Kidney (tissue), 13 donors: ENCODE measurements at regions not wholly inside any gene's neighbourhood (a gene's known extent, or its start where the extent isn't known, plus 50 kb on each side); places are given as distances from the start of the nearest gene placed in this dataset.

Experiments used
- DNase-seq, 5 donors: peaks; one replicate each; pipeline ENCODE4 v3.0.0-alpha.2; 2013 to 2020
- FAIRE-seq: peaks from 2 replicates; lab custom pipeline; 2012; peaks lifted over from hg19 to GRCh38; lab: Jason Lieb, UNC
- H3K27ac ChIP-seq, 2 donors: one replicate each; pipeline ENCODE4 v1.7.0; 2013; ENCODE audit warnings: low read depth in 2 of 2, low read length in 2 of 2, inconsistent platforms in 1 of 2
- H3K27me3 ChIP-seq: one replicate; pipeline ENCODE4 v1.7.1; 2013; ENCODE audit warnings: low read length, inconsistent platforms; ENCODE audit not compliant: control insufficient read depth, insufficient read depth
- H3K36me3 ChIP-seq, 3 donors: one replicate each; pipeline versions ENCODE4 v1.7.0 to v1.7.1; 2013; ENCODE audit warnings: low read length in 3 of 3, control low read depth in 1 of 3, inconsistent platforms in 1 of 3; ENCODE audit not compliant: insufficient read depth in 3 of 3, control insufficient read depth in 2 of 3
- H3K4me1 ChIP-seq, 3 donors: one replicate each; pipeline versions ENCODE4 v1.7.0 to v1.7.1; 2013; ENCODE audit warnings: low read length in 3 of 3, inconsistent platforms in 1 of 3, low read depth in 1 of 3; ENCODE audit not compliant: control insufficient read depth in 2 of 3, insufficient read depth in 2 of 3
- H3K4me3 ChIP-seq, 3 donors: one replicate each; pipeline versions ENCODE4 v1.7.0 to v1.8.1; 2013; ENCODE audit warnings: low read length in 3 of 3, control low read depth in 1 of 3, inconsistent platforms in 1 of 3
- H3K9ac ChIP-seq, 3 donors: one replicate each; pipeline versions ENCODE4 v1.7.0 to v1.7.1; 2013; ENCODE audit warnings: low read length in 3 of 3, control low read depth in 1 of 3, inconsistent platforms in 1 of 3
- H3K9me3 ChIP-seq, 3 donors: one replicate each; pipeline versions ENCODE4 v1.7.0 to v1.7.1; 2013; ENCODE audit warnings: low read length in 3 of 3, control low read depth in 1 of 3, inconsistent platforms in 1 of 3; ENCODE audit not compliant: control insufficient read depth in 2 of 3, insufficient read depth in 1 of 3
- CTCF ChIP-seq: IDR thresholded peaks from 3 replicates; pipeline ENCODE4 v1.5.1; 2012; ENCODE audit warnings: mild to moderate bottlenecking, moderate library complexity, borderline replicate concordance; ENCODE audit not compliant: insufficient read depth; ENCODE audit errors: extremely low read depth
- intact Hi-C: fragments of 100-400 bp; cut with DNase I; formaldehyde crosslinking; loops from one replicate; pipeline ENCODE4 v1.11.1; 2022
- donor health status: control.
- donor health status: control.
- donor health status: control.
- donor health status: control.
- donor health status: control.
- donor health status: DM: yes; HTN: yes; CAD: no.
- donor health status: Normal renal cell carcinoma (clear cell type).

DNA sequence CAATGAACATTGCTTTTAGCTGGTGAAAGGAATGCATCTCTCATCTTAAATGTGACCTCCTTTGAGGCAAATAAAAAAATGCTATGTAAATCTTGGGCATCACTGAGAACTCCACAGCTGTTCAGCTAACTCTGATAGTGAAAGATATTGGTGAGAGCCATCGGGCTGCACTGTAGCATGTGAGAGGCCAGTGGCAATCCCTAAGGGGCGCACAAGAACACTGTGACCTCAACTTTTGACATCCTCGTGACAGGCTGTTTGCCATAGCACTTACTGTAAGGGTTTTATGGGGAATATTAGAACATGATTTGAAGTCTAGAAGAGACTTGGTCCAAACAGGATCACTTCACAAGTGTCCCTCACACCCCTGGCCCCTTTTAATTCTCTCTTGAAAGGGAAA, 697.9 kb downstream of the MCTP2 start:
- H3K27ac ChIP-seq: no peak overlapping the region
- TF ChIP-seq CTCF: no peak
- intact Hi-C loops: no loop called here
- H3K4me1 ChIP-seq: no peaks in the 10 kb centered on the region
- H3K36me3 ChIP-seq: no peaks in the 10 kb centered on the region
- DNase-seq: no peak
- no peak for FAIRE-seq
- no peak overlapping the region for H3K4me3 ChIP-seq
- no peaks in the 10 kb centered on the region for H3K27me3 ChIP-seq
- no peak overlapping the region for H3K9ac ChIP-seq
- H3K9me3 ChIP-seq: no peaks in the 10 kb centered on the region

GRCh38 chr15:94930441-94930840, 699.1 kb downstream of the MCTP2 start:
- DNase-seq (peak in 2 of 5 donors; percentile 15 to 24), FAIRE-seq (no peak)
- Histone ChIP-seq H3K9ac (no peak overlapping the region), H3K9me3 (no peaks in the 10 kb centered on the region), H3K27me3 (no peaks in the 10 kb centered on the region), H3K4me3 (no peak overlapping the region), H3K4me1 (no peaks in the 10 kb centered on the region), H3K36me3 (no peaks in the 10 kb centered on the region), H3K27ac (no peak overlapping the region)
- intact Hi-C loops: no loop called here
- TF ChIP-seq CTCF: no peak

- DNase-seq: no peak
- Histone ChIP-seq H3K27ac (no peak overlapping the region), H3K9ac (no peak overlapping the region), H3K9me3 (no peaks in the 10 kb centered on the region), H3K27me3 (no peaks in the 10 kb centered on the region), H3K4me3 (no peak overlapping the region), H3K4me1 (no peaks in the 10 kb centered on the region), H3K36me3 (no peaks in the 10 kb centered on the region)
- TF ChIP-seq CTCF: no peak
- intact Hi-C loops: no loop called here
- no peak for FAIRE-seq
Measured at GRCh38 chr15:94930960-94931359, 699.6 kb downstream of the MCTP2 start.

DNA sequence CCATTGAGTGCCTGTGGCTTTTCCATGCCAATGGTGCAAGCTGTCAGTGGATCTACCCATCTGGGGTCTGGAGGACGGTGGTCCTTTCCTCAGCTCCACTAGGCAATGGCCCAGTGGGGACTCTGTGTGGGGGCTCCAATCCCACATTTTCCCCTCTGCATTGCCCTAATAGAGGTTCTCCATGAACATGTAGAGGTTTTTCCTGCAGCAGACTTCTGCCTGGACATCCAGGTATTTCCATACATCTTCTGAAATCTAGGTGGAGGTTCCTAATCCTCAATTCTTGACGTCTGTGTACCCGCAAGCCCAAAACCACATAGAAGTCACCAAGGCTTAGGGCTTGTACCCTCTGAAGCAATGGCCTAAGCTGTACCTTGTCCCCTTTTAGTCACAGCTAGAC, 703.1 kb downstream of the MCTP2 start:
- no peaks in the 10 kb centered on the region for H3K9me3 ChIP-seq
- no peak for DNase-seq
- no peaks in the 10 kb centered on the region for H3K36me3 ChIP-seq
- intact Hi-C loops: no loop called here
- H3K27me3 ChIP-seq: no peaks in the 10 kb centered on the region
- no peak for FAIRE-seq
- no peak overlapping the region for H3K4me3 ChIP-seq
- no peak overlapping the region for H3K27ac ChIP-seq
- H3K9ac ChIP-seq: no peak overlapping the region
- no peaks in the 10 kb centered on the region for H3K4me1 ChIP-seq
- TF ChIP-seq CTCF: no peak
